ENCODE measurements at regions not wholly inside any gene's neighbourhood (a gene's known extent, or its start where the extent isn't known, plus 50 kb on each side); places are given as distances from the start of the nearest gene placed in this dataset.

DNA sequence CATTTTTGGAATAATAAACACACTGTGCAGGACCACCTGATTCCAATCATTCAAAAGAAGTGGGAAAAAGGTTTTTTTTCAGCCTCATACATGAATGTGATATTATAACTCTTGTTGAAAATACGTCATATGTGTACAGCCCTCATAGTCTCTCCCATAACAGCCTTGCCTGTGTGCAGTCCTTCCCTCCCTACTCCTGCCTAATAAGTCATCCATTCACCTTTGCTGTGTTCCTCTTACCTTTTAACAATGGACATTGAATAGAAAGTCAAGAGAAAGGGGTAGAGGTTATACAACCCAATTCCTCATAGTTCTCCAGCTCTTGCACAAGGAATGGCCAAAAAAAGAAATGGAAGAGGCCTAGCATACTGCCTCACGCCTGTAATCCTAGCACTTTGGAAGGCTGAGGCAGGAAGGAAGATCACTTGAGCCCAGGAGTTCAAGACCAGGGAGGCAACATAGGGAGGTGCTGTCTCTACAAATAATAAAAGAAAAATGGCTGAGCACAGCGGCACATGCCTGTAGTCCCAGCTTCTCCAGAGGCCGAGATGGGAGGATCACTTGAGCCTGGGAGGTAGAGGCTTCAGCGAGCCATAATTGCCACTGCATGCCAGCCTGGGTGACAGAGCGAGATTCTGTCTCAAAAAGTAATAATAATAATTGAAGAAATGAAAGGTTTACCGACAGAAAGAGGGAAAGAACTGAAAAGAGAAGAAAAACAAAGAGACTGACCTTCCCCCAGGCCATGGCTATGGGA, 356.1 kb upstream of the KIF2A start:
- no peak for ATAC-seq
- intact Hi-C loops (cut with micrococcal nuclease): no loop called here
- Histone ChIP-seq H3K9me3 (ENCODE audit: control insufficient read depth, insufficient read depth, low read length) (no peaks in the 10 kb centered on the region), H3K36me3 (ENCODE audit: control insufficient read depth, insufficient read depth, low read length) (no peaks in the 10 kb centered on the region), H3K4me3 (ENCODE audit: low read length) (no peak overlapping the region), H3K4me1 (ENCODE audit: control insufficient read depth, insufficient read depth, low read length) (no peaks in the 10 kb centered on the region), H3K27me3 (ENCODE audit: control insufficient read depth, insufficient read depth, low read length) (no peaks in the 10 kb centered on the region), H3K27ac (ENCODE audit: low read length) (no peak overlapping the region)
- Mint-ChIP-seq H3K36me3 (no peaks in the 10 kb centered on the region), H3K4me1 (no peaks in the 10 kb centered on the region), H3K4me3 (no peak overlapping the region), H3K27me3 (ENCODE audit: low read depth in 2 of 2) (no peaks in the 10 kb centered on the region), H3K9me3 (peaks cover 7% of the 10 kb centered on the region in 2 donors), H3K27ac (no peak overlapping the region)
- DNase-seq: no peak
- TF ChIP-seq, protein P1, sequence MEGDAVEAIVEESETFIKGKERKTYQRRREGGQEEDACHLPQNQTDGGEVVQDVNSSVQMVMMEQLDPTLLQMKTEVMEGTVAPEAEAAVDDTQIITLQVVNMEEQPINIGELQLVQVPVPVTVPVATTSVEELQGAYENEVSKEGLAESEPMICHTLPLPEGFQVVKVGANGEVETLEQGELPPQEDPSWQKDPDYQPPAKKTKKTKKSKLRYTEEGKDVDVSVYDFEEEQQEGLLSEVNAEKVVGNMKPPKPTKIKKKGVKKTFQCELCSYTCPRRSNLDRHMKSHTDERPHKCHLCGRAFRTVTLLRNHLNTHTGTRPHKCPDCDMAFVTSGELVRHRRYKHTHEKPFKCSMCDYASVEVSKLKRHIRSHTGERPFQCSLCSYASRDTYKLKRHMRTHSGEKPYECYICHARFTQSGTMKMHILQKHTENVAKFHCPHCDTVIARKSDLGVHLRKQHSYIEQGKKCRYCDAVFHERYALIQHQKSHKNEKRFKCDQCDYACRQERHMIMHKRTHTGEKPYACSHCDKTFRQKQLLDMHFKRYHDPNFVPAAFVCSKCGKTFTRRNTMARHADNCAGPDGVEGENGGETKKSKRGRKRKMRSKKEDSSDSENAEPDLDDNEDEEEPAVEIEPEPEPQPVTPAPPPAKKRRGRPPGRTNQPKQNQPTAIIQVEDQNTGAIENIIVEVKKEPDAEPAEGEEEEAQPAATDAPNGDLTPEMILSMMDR (IDR thresholded peaks at IDR 0.05): no peak
- WGBS (ENCODE audit: insufficient coverage): 90% methylated on average over 7 of the region's 7 CpGs

- TF ChIP-seq, protein P1 (IDR thresholded peaks at IDR 0.05): no peak
- no peak overlapping the region for H3K27ac Mint-ChIP-seq
Observed at GRCh38 chr5:61951295-61951694, 354.7 kb upstream of the KIF2A start.

GRCh38 chr5:61953913-61954312, 352.1 kb upstream of the KIF2A start:
- intact Hi-C loops (cut with micrococcal nuclease): no loop called here

More at GRCh38 chr5:61951295-61951694, 354.7 kb upstream of the KIF2A start:
- intact Hi-C loops (cut with micrococcal nuclease): no loop called here
- ATAC-seq: no peak
- DNase-seq: no peak
- peaks cover 7 to 10% of the 10 kb centered on the region in 2 donors for H3K9me3 Mint-ChIP-seq
- H3K4me1 Mint-ChIP-seq: no peaks in the 10 kb centered on the region
- no peaks in the 10 kb centered on the region for H3K36me3 Mint-ChIP-seq
- H3K27me3 ChIP-seq (ENCODE audit: control insufficient read depth, insufficient read depth, low read length): no peaks in the 10 kb centered on the region
- WGBS (ENCODE audit: insufficient coverage): 87% methylated on average over 3 of the region's 3 CpGs
- no peaks in the 10 kb centered on the region for H3K4me1 ChIP-seq (ENCODE audit: control insufficient read depth, insufficient read depth, low read length)
- H3K27ac ChIP-seq (ENCODE audit: low read length): no peak overlapping the region
- no peaks in the 10 kb centered on the region for H3K27me3 Mint-ChIP-seq (ENCODE audit: low read depth in 2 of 2)
- H3K4me3 Mint-ChIP-seq: no peak overlapping the region
- H3K4me3 ChIP-seq (ENCODE audit: low read length): no peak overlapping the region
- no peaks in the 10 kb centered on the region for H3K36me3 ChIP-seq (ENCODE audit: control insufficient read depth, insufficient read depth, low read length)
- H3K9me3 ChIP-seq (ENCODE audit: control insufficient read depth, insufficient read depth, low read length): no peaks in the 10 kb centered on the region

More at GRCh38 chr5:61953913-61954312, 352.1 kb upstream of the KIF2A start:
- H3K36me3 Mint-ChIP-seq: no peaks in the 10 kb centered on the region
- Histone ChIP-seq H3K27me3 (ENCODE audit: control insufficient read depth, insufficient read depth, low read length) (no peaks in the 10 kb centered on the region), H3K9me3 (ENCODE audit: control insufficient read depth, insufficient read depth, low read length) (no peaks in the 10 kb centered on the region), H3K27ac (ENCODE audit: low read length) (no peak overlapping the region), H3K4me3 (ENCODE audit: low read length) (no peak overlapping the region), H3K4me1 (ENCODE audit: control insufficient read depth, insufficient read depth, low read length) (no peaks in the 10 kb centered on the region), H3K36me3 (ENCODE audit: control insufficient read depth, insufficient read depth, low read length) (no peaks in the 10 kb centered on the region)
- H3K27me3 Mint-ChIP-seq (ENCODE audit: low read depth in 2 of 2): no peaks in the 10 kb centered on the region
- no peak for DNase-seq
- peaks cover 7 to 8% of the 10 kb centered on the region in 2 donors for H3K9me3 Mint-ChIP-seq
- no peak for ATAC-seq
- TF ChIP-seq, protein P1 (IDR thresholded peaks at IDR 0.05): no peak
- H3K4me1 Mint-ChIP-seq: no peaks in the 10 kb centered on the region
- 91% methylated on average over 3 of the region's 3 CpGs for WGBS (ENCODE audit: insufficient coverage)
- no peak overlapping the region for H3K27ac Mint-ChIP-seq
- H3K4me3 Mint-ChIP-seq: no peak overlapping the region

Measured in natural killer cell (primary cell).